ENCODE measurements at regions not wholly inside any gene's neighbourhood (a gene's known extent, or its start where the extent isn't known, plus 50 kb on each side); places are given as distances from the start of the nearest gene placed in this dataset.

DNA sequence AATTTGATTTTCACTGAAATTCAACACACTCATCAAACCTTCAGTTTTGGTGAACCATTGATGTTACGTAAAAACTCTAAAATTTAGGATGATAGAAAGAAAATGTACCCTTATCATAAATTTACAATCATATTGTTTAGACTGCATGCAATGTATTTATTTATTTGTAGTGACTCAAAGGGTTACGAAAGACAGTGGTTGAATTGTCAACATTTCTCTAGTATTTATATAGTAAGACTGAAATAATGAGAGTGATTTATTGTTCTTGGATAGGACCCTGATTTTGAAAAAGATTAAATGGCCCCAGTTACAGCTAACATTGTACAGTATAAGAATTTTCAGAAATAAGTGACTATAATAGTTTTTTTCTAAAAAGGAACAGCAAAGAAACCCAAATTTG lies 591.5 kb downstream of the RFPL4B start:
- no peak for TF ChIP-seq POLR2A (IDR thresholded peaks at IDR 0.05)
- TF ChIP-seq, protein P1, sequence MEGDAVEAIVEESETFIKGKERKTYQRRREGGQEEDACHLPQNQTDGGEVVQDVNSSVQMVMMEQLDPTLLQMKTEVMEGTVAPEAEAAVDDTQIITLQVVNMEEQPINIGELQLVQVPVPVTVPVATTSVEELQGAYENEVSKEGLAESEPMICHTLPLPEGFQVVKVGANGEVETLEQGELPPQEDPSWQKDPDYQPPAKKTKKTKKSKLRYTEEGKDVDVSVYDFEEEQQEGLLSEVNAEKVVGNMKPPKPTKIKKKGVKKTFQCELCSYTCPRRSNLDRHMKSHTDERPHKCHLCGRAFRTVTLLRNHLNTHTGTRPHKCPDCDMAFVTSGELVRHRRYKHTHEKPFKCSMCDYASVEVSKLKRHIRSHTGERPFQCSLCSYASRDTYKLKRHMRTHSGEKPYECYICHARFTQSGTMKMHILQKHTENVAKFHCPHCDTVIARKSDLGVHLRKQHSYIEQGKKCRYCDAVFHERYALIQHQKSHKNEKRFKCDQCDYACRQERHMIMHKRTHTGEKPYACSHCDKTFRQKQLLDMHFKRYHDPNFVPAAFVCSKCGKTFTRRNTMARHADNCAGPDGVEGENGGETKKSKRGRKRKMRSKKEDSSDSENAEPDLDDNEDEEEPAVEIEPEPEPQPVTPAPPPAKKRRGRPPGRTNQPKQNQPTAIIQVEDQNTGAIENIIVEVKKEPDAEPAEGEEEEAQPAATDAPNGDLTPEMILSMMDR (IDR thresholded peaks at IDR 0.05), result no peak
- intact Hi-C loops (cut with DNase I; ENCODE audit: low total_unique reads), result no loop called here
- no peak overlapping the region for H3K27ac ChIP-seq

DNA sequence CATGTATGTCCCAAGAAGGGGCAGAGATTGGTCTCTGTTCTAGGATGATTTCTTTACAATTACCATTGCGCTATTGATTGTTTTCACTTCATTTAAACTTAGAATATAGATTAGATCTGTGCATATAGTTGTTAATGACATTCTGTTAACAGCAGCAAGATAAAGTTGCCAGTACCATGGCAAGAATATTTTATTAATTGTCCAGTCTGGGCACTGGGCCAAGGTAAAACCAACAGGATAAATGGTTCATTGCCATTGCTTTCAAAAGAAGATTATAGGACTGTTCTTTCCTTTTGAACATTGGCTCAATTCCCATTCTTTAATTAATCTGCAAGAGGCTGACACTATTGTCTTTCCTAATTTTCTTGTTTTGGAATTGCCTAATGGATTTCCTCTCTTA lies 592.4 kb downstream of the RFPL4B start:
- Histone ChIP-seq H3K4me1 (no peaks in the 10 kb centered on the region), H3K36me3 (no peaks in the 10 kb centered on the region), H3K4me3 (no peak overlapping the region), H3K27ac (no peak overlapping the region), H3K9me3 (no peaks in the 10 kb centered on the region), H3K27me3 (no peaks in the 10 kb centered on the region)
- DNase-seq, result no peak
- TF ChIP-seq, protein P1 (IDR thresholded peaks at IDR 0.05), result no peak
- no peak for TF ChIP-seq POLR2A (IDR thresholded peaks at IDR 0.05)
- intact Hi-C loops (cut with DNase I; ENCODE audit: low total_unique reads), result no loop called here

More for the DNA sequence above, 591.5 kb downstream of the RFPL4B start:
- Histone ChIP-seq H3K4me1 (no peaks in the 10 kb centered on the region), H3K9me3 (no peaks in the 10 kb centered on the region), H3K4me3 (no peak overlapping the region), H3K27me3 (no peaks in the 10 kb centered on the region), H3K36me3 (no peaks in the 10 kb centered on the region)
- DNase-seq, result no peak

DNA sequence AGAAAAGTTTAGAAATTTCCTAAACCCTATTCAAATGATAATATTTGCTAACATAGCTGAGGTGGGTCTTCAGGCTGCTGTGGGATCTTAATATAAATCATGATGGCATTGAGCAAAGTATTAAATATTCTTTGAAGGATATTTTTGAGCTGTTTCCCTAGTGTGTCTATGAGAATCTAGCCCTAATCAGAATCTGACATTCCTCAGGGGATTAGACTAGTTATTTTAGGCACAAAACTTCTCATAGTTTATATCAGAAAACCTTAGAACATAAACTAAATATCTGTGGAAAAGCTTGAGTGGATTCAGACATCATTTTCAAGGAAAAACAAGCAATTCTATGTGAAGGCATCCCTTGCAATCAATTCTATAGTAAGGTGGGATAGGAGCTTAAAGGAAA lies 594.5 kb downstream of the RFPL4B start:
- Histone ChIP-seq H3K4me1 (no peaks in the 10 kb centered on the region), H3K36me3 (no peaks in the 10 kb centered on the region), H3K27ac (no peak overlapping the region), H3K4me3 (no peak overlapping the region), H3K9me3 (no peaks in the 10 kb centered on the region), H3K27me3 (no peaks in the 10 kb centered on the region)
- intact Hi-C loops (cut with DNase I; ENCODE audit: low total_unique reads), result no loop called here
- no peak for DNase-seq
- TF ChIP-seq, protein P1 (IDR thresholded peaks at IDR 0.05), result no peak
- no peak for TF ChIP-seq POLR2A (IDR thresholded peaks at IDR 0.05)

DNA sequence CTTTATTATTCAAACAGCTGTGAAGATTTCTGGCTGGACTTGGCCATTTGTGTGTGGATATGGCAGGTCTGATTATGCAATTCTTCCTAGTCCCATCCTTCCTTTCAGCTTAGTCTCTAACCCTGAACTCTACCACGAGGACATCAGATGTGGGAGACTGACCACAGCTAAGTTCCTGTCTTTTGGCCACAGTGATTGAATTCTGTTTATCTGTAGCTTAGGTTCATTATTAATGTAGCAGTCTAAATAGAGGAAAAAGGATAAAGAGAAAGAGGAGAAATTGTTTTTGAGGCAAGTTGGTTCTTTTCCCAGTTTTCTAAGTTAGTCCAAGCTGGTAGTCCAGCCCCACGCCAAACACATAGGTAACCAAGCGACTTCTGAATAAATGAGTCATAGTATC lies 598.9 kb downstream of the RFPL4B start:
- no peaks in the 10 kb centered on the region for H3K9me3 ChIP-seq
- H3K27ac ChIP-seq, result no peak overlapping the region
- no peaks in the 10 kb centered on the region for H3K4me1 ChIP-seq
- TF ChIP-seq POLR2A (IDR thresholded peaks at IDR 0.05), result no peak
- TF ChIP-seq, protein P1 (IDR thresholded peaks at IDR 0.05), result no peak
- no peaks in the 10 kb centered on the region for H3K27me3 ChIP-seq
- H3K4me3 ChIP-seq, result no peak overlapping the region
- intact Hi-C loops (cut with DNase I; ENCODE audit: low total_unique reads), result no loop called here
- H3K36me3 ChIP-seq, result no peaks in the 10 kb centered on the region
- DNase-seq, result no peak

DNA sequence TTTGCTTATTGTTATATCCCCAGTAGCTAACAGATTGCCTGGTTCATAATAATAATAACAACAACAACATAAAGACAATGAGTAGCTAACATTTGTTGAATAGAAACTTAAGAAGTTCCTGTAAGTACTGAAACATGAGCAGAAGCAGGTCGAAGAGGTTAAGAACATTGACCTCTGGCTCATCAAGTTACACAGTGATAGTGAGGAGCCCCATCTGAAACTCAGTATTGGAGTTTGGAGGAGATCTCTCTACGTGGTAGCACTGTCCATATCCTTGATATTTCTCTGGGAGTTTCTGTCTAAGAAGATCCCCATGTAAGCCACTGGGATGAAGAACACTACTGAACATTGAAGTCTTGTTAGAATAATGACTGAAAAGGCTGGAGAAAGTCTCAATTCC lies 600.4 kb downstream of the RFPL4B start:
- Histone ChIP-seq H3K27ac (no peak overlapping the region), H3K36me3 (no peaks in the 10 kb centered on the region), H3K9me3 (no peaks in the 10 kb centered on the region), H3K4me3 (no peak overlapping the region), H3K27me3 (no peaks in the 10 kb centered on the region), H3K4me1 (no peaks in the 10 kb centered on the region)
- intact Hi-C loops (cut with DNase I; ENCODE audit: low total_unique reads), result no loop called here
- TF ChIP-seq POLR2A (IDR thresholded peaks at IDR 0.05), result no peak
- TF ChIP-seq, protein P1 (IDR thresholded peaks at IDR 0.05), result no peak
- DNase-seq, result no peak
